ENCODE measurements at regions not wholly inside any gene's neighbourhood (a gene's known extent, or its start where the extent isn't known, plus 50 kb on each side); places are given as distances from the start of the nearest gene placed in this dataset.

DNA sequence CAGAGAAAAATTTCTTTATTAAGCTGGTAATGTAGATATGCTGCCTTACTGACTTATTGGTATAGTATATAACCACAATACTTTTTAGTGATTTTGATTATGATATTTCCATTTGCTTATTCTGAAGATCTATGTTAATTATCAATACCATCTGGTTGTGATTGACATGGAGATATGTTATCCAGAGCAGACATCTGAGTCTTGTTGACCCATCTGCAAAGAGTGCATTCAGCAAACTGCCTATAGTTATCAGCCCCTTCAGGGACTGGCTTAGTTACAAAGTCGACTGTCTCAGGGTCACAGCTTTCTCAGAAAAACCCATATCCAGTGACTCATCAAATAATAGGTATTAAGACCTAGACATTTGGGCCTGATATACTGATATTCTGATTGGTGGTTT lies 475.7 kb downstream of the DSC3 start:
- no peak for TF ChIP-seq POLR2A (IDR thresholded peaks at IDR 0.05)
- TF ChIP-seq, protein P1, sequence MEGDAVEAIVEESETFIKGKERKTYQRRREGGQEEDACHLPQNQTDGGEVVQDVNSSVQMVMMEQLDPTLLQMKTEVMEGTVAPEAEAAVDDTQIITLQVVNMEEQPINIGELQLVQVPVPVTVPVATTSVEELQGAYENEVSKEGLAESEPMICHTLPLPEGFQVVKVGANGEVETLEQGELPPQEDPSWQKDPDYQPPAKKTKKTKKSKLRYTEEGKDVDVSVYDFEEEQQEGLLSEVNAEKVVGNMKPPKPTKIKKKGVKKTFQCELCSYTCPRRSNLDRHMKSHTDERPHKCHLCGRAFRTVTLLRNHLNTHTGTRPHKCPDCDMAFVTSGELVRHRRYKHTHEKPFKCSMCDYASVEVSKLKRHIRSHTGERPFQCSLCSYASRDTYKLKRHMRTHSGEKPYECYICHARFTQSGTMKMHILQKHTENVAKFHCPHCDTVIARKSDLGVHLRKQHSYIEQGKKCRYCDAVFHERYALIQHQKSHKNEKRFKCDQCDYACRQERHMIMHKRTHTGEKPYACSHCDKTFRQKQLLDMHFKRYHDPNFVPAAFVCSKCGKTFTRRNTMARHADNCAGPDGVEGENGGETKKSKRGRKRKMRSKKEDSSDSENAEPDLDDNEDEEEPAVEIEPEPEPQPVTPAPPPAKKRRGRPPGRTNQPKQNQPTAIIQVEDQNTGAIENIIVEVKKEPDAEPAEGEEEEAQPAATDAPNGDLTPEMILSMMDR (IDR thresholded peaks at IDR 0.05), result no peak

Measured in body of pancreas (tissue), 4 donors.